ENCODE measurements at regions not wholly inside any gene's neighbourhood (a gene's known extent, or its start where the extent isn't known, plus 50 kb on each side); places are given as distances from the start of the nearest gene placed in this dataset.

GRCh38 chr5:130805648-130806047 lies 359.4 kb downstream of the HINT1 start:
- TF ChIP-seq, protein P1, sequence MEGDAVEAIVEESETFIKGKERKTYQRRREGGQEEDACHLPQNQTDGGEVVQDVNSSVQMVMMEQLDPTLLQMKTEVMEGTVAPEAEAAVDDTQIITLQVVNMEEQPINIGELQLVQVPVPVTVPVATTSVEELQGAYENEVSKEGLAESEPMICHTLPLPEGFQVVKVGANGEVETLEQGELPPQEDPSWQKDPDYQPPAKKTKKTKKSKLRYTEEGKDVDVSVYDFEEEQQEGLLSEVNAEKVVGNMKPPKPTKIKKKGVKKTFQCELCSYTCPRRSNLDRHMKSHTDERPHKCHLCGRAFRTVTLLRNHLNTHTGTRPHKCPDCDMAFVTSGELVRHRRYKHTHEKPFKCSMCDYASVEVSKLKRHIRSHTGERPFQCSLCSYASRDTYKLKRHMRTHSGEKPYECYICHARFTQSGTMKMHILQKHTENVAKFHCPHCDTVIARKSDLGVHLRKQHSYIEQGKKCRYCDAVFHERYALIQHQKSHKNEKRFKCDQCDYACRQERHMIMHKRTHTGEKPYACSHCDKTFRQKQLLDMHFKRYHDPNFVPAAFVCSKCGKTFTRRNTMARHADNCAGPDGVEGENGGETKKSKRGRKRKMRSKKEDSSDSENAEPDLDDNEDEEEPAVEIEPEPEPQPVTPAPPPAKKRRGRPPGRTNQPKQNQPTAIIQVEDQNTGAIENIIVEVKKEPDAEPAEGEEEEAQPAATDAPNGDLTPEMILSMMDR (IDR thresholded peaks at IDR 0.05; ENCODE audit: low read depth, low read length): no peak
- no peak for TF ChIP-seq POLR2A (IDR thresholded peaks at IDR 0.05; ENCODE audit: extremely low read depth, insufficient read length)
- TF ChIP-seq MAX (IDR thresholded peaks at IDR 0.05; ENCODE audit: low read depth, low read length): no peak
